ENCODE measurements at regions not wholly inside any gene's neighbourhood (a gene's known extent, or its start where the extent isn't known, plus 50 kb on each side); places are given as distances from the start of the nearest gene placed in this dataset.

GRCh38 chr12:30153981-30154380, 370.2 kb upstream of the TMTC1 start:
- TF ChIP-seq ZBTB7A (tag by site-specific recombination; IDR thresholded peaks at IDR 0.05; ENCODE audit: low read depth) (no peak), YY1 (tag by site-specific recombination; IDR thresholded peaks at IDR 0.05) (no peak), ZBTB1 (tag by site-specific recombination; IDR thresholded peaks at IDR 0.05) (no peak), ZNF335 (tag by site-specific recombination; conservative IDR thresholded peaks at IDR 0.05) (no peak), ZNF561 (tag by site-specific recombination; IDR thresholded peaks at IDR 0.05; ENCODE audit: borderline replicate concordance) (no peak), ZEB2 (tag by site-specific recombination; IDR thresholded peaks at IDR 0.05) (no peak), ZNF362 (tag by site-specific recombination; IDR thresholded peaks at IDR 0.05) (no peak), ZNF488 (tag by site-specific recombination; IDR thresholded peaks at IDR 0.05) (no peak), BCL11A (tag by site-specific recombination; IDR thresholded peaks at IDR 0.05; ENCODE audit: low read depth) (no peak), CTCF (tag by site-specific recombination; IDR thresholded peaks at IDR 0.05) (no peak), ATF2 (tag by site-specific recombination; IDR thresholded peaks at IDR 0.05; ENCODE audit: low read depth) (no peak), MEIS1 (CRISPR knock-in tag; IDR thresholded peaks at IDR 0.05; ENCODE audit: borderline replicate concordance) (no peak)

All from HEK293 (cell line).